ENCODE measurements at regions not wholly inside any gene's neighbourhood (a gene's known extent, or its start where the extent isn't known, plus 50 kb on each side); places are given as distances from the start of the nearest gene placed in this dataset.
"Not testable (repeated sequence)": the region's sequence is repeated elsewhere in the genome, so short reads cannot be mapped to it uniquely, and the experiment has no call there.

DNA sequence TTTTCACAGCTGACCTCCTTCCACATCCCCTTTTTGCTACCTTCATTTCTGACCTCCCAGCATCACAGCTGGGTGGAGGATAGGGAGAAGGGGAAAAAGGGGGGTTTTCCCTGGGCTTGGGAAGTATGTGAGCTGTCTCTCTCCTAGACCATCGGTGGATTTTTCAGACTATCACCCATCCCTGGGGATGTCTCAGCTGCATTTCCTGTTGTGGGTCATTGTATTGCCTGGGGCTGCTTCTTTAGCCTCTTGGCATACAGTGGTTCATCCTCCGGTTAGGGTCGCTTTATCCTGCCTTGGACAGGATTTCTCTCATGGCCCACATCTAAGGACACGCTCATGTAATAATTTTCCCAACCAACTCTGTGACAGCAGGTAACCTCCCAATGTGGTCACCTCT, 142.5 kb upstream of the ARG1 start:
- no peak for DNase-seq

DNA sequence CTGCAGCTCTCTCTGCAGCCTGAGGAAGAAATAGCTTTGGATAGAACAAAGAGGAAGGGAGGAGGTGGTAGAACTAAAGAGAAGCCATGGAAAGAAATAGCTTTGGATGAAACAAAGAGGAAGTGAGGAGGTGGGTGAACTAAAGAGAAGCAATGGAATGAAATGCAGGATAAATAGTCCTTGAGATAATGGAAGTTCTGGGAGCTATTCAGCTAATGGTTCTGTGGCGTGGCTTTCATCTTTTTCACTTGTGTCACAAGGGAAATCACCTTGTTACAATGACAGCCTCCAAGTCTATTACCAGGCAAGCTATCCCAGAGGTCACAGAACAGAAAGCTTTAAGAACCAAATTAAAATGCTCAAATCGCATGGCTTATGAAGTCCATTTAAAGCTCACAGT, 141.3 kb upstream of the ARG1 start:
- DNase-seq, result no peak

DNA sequence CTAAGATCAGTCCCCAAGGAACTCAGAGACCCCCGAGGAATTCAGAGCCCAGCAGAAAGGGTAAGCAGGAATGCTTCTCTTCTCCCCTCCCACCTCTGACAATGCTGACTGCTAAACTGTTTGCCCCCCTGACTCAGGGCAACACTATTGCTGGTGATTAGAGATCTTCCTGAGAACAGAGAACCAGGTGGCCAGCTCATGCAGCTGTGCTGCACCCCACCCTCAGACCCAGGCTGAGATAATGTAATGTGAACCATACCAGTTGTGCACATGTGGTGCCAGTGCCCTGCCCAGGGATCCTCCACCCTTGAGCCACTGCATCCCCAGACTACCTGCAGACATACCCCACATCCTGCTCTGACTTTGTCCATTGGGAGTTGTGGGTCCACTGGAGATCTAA, 139.1 kb upstream of the ARG1 start:
- DNase-seq, result no peak

DNA sequence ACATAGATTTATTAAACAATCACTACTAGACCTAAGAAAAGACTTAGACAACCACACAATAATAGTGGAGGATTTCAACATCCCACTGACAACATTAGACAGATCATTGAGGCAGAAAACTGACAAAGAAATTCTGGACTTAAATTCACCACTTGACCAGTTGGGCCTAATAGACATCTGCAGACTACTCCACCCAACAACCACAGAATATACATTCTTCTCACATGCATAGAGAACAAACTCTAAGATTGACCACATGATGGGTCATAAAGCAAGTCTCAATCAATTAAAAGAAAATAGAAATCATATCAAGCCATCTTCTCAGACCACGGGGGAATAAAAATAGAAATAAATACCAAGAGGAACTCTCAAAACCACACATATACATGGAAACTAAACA, 136.7 kb upstream of the ARG1 start:
- DNase-seq, result no peak

DNA sequence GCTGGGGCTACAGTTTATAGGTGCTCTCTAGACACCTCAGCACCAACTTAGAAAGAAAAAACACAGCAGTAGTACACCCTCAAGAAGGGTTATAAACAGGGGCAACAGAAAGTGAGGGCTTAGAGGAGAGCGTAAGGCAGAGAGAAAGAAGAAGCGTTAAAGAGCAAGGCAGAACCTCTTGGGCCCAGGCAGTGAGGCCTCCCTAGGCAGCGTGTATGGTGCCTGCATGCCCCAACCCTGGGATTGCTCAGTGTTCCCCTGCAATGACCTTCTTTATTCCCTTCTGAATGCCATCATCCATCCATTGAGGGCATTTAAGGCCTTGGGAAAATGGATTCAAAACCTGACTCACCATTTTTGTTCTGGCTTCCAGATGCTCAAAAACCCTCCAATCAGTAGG, 130.0 kb upstream of the ARG1 start:
- no peak for DNase-seq

DNA sequence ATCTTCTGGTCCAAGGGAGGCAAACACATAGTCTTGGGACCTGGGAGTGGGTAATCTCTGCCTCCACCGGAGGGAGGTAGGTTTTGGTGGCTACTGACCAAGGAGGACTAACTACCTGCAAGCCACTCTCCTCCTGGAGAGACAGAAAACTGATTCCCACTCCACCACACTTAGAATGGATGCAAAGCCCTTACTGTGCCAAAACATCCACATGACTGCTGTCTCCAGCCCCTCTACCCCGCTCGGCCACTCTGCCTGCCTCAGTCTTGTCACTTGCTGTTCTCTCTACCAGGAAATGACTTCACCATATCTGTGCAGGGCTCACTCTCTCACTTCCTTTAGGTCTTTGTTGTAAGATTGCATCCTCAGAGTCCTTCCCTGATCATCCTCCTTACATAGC, 129.5 kb upstream of the ARG1 start:
- DNase-seq, result no peak

DNA sequence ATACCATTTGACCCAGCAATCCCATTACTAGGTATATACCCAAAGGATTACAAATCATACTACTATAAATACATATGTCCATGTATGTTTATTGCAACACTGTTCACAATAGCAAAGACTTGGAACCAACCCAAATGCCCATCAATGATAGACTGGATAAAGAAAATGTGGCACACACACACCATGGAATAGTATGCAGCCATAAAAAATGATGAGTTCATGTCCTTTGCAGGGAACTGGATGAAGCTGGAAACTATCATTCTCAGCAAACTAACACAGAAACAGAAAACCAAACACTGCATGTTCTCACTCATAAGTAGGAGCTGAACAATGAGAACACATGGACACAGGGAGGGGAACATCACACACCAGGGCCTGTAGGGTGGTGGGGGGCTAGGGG, 127.7 kb upstream of the ARG1 start:
- DNase-seq, result not testable (repeated sequence)

DNA sequence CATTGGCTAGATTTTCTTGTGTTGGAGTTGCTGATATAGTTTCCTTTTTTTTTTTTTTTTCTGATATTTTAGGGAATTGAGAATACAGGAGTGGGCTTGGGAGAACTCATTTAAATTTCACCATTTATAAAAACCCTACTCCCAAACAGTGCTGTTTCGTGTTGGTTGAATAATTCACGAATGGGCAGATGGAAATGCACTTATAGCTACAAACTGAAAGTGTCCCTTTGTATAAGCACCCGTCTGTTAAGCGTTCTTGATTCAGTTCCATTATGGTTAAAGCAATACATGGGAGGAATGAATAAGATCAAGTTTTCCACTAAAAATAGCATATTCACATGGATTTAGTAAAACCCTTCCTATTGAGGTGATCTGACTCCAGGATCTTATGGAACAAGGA, 122.2 kb upstream of the ARG1 start:
- no peak for DNase-seq

DNA sequence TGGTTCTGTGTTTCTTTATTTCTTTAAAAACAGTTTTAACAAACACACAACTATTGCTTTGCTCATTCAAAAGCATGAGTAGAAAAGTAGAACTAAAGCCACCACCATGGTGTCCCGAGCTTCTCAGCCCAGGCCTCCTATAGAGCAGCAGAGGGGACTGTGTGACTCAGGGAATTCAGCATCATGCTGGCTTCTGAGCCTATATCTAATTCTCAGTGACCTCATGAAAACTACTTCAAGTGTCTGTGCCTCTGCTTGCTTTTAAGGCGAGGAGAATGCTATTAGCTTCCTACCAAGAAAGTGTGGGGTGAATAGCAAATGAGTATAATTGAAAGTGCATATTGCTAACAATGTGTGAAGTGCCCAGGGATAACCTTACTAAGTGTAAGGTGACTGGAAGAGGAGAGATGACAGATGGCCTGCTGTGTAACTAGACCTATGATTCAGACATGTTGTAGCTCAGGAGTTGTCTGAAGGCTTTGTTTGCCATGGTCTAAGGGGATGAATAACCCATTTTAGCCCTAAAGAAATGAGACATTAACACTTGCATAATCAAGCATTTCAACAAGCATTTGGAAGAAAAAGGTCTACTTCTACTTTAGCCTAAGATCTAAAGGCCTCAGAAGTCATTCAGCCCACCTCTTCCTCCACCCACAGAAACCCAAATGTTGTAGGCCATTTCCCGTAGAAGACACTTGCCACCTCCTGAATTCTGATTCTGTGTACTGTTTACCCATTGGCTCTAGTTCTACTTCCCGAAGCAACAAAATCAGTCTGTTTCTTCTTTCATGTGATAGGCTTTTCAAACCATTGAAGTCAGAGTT, 121.5 kb upstream of the ARG1 start:
- DNase-seq, result no peak

DNA sequence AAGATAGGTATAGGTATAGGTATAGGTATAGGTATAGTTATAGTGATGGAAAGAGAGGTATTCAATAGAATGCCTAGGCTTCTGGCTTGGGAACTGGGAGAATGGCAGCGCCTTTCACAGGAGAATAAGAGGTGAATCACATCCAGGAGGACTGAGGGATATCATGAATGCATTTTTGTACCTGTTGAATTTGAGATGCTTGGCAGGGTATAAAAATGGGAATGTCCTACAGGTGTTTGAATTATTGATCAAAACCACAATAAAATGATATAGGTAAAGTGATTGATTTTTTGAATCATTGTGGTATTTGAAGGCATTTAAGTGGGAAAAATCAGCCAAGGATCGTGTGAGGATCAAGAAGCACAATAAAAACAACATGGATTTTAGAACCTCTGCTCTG, 119.2 kb upstream of the ARG1 start:
- no peak for DNase-seq

DNA sequence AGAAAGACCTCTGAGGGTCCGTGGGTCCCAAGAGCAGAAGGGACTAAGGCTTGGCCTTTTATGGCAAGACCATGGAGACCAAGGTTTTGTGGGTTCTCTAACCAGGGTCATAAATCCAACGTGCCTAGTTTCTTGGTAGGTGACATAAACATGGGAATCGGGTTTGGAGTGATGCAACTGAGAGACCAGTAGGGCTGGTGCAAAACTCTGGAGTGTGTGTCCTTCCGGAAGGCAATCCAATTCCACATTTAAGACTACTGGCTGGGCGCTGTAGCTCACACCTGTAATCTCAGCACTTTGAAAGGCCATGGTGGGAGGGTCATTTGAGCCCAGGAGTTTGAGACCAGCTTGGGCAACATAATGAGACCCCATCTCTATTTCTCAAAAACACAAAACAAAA, 116.5 kb upstream of the ARG1 start:
- DNase-seq, result no peak

DNA sequence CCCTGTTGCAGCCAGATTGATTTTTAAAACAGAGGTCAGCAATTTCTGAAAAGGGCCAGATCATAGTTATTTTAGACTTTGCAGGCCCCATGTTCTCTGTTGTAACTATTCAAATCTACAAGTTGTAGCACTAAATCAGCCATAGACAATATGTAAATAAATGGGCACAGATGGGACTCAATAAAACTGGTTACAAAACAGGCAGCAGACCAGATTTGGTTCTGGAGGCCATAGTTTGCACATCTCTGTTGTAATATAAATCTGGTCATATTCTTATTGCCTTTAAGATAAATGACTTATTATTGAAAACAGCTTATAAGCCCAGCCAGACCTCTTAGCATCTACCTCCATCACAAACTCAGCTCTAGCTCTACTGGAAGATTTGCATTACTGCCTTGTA, 114.0 kb upstream of the ARG1 start:
- no peak for DNase-seq

DNA sequence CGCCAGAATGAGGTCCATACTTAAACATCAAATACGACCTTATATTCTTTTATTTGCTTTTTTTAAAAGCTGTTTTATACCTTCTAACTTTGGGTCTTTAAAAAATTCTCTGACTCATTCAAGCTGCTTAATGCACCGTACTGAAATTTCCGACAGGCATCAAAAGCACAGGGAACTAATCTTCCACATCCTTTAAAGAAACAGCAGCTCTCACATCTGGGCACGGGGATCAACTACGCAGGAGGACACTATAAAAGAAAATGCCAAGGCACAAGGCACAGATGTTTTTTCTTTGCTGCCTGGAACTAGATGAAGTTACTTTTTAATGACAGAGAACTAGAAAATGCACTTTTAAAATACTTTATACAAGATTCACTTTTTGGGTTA, 112.4 kb upstream of the ARG1 start:
- no peak for DNase-seq

DNA sequence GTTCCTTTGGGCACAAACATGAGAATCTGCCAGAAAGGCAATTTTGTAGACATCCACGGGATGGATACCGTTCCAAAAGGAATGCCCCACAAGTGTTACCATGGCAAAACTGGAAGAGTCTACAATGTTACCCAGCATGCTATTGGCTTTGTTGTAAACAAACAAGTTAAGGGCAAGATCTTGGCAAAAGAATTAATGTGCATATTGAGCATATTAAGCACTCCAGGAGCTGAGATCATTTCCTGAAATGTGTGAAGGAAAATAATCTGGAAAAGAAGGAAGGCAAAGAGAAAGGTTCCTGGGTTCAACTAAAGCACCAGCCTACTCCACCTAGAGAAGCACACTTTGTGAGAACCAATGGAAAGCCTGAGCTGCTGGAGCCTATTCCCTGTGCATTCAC, 103.9 kb upstream of the ARG1 start:
- DNase-seq, result no peak

DNA sequence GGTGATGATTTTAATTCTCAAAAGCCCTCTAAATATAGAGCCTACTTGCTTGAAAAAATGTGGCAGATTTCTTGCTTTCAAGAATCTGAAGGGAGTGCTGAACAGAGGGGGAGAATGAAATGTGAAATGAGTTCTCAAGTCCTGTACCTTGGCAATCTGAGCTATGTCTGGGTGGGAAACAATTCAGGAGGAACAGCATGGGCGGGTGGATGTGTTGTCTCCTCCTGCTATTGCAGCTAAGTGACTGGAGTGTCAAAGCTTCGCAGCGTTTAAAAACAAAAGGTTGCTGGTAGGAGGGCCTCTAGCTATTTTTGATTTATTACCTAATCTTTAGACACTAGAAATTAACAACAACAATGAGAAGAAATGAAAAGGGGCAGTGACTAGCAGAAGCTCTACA, 102.5 kb upstream of the ARG1 start:
- peak; percentile 53 for DNase-seq

DNA sequence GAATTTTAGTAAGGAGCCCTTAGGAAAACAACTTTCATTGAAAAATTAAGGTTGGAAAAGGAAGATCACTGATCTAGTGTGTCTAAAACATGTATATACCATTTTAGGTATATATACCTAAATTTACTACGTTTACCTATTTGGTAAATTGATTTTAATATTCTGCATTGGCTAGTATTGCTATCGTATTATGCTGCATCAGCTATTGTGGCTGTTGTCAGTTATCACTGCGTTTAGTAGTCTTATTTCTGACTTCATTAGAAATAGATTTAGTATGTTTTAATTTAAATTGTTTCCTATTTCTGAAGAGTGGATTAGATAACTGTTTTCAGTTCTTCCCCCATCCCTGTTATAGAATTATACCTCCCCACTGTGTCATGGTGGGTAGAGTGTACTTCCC, 101.7 kb upstream of the ARG1 start:
- no peak for DNase-seq

DNA sequence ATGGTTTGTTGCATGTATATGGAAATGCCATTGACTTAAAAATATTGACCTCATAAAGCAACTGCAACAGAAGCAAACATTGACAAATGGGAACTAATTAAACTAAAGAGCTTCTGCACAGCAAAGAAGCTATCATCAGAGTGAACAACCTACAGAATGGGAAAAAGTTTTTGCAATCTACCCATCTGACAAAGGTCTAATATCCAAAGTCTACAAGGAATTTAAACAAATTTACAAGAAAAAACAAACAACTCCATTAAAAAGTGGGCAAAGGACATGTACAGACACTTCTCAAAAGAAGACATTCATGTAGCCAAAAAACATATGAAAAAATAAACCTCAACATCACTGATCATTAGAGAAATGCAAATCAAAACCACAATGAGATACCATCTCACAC, 99.7 kb upstream of the ARG1 start:
- DNase-seq, result not testable (repeated sequence)

DNA sequence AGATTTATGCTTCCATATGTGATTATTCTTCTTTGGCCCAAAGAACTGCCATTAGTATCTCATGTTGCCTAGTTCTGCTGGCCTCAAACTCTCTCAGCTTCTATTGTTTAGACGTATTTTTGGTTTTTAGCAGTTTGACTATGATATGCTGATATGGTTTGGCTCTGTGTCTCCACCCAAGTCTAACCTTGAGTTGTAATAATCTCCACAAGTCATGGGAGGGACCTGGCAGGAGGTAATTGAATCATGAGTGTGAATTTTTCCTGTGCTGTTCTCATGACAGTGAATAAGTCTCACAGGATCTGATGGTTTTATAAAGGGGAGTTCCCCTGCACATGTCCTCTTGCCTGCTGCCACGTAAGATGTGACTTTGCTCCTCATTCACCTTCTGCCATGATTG, 96.7 kb upstream of the ARG1 start:
- no peak for DNase-seq

DNA sequence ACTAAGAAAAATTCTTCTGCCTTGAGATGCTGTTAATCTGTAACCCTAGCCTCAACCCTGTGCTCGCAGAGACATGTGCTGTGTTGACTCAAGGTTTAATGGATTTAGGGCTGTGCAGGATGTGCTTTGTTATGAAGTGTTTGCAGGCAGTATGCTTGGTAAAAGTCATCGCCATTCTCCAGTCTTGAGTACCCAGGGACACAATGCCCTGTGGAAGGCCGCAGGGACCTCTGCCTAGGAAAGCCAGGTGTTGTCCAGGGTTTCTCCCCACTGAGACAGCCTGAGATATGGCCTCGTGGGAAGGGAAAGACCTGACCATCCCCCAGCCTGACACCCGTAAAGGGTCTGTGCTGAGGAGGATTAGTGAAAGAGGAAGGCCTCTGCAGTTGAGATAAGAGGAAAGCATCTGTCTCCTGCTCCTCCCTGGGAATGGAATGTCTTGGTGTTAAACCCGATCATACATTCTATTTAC, 94.2 kb upstream of the ARG1 start:
- peak; percentile 69 for DNase-seq

DNA sequence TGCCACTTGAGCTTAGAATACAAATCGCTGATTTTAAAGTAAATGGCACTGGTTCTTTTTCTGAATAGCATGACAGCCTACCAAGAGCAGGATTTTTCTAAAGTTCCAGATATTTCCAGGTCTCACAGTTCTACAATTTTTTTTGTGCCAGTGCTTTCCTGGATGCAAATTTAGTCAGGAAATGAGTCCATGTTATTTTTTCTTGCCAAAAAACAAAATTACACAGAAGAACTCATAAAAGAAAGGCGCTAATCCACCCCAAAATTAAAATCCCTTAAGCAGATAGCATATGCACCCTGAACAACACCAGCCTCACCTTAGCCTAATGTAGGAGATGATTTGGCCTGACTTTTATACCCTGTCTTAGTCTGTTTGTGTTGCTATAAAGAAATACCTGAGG, 86.4 kb upstream of the ARG1 start:
- DNase-seq, result no peak

DNA sequence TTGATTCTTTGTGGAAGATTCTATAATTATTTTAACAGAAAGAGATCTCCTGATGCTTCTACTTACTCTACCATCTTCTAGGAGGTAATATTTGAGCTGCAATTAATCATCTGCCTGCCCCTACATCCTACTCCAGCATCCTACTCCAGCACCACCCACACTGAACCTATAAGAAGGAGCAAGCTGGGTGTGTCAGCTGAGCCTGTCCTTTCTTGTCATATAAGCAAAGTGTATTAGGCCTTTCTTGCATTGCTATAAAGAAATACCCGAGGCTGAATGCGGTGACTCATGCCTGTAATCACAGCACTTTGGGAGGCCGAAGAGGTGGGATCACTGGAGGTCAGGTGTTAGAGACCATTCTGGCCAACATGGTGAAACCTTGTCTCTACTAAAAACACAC, 84.2 kb upstream of the ARG1 start:
- no peak for DNase-seq

DNA sequence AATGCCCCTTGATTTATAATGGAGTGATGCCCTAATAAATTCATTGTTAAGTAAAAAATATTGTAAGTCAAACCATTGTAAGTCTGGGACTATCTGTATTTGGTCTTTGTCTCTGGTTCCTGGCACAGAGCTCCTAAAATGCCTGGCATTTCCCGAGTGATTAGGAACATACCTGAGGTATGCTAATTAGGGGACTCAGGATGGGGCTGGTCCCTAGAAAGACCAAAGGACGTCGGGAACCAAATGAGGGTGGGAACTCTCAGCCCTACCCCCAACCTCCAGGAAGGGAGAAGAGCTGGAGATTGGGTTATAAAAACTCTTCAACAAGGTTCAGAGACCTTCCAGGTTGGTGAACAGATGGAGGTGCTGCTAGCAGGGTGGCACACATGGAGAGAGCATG, 82.6 kb upstream of the ARG1 start:
- no peak for DNase-seq

DNA sequence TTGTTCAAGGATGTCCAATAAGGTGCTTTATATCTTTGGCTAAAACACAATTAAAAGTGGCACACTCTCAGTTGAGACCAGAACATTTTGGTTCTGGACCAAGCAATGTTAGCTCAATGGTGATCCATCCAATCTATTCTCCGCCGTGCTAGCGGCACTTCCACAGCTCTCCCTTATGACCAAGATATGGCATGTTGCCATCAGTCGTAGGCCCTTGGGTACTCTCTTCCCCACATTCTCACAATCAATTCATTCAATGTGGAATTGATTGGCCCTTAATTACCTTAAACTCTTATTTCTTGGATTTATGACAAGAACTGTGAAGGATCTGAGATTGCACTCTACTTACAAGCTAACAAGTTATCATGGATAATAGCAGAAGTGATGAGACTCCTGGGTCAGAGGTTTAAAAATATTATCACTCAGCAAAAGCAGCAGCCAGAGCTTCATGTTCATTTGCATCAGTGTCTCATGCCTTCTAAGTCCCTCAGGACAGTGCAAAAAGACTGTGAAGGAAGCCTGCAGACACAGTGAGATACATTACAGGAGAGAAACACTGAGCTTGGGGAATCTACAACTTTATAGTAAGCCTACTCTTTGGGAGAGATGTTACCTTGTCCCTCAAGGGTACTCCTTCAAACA, 80.0 kb upstream of the ARG1 start:
- no peak for DNase-seq

DNA sequence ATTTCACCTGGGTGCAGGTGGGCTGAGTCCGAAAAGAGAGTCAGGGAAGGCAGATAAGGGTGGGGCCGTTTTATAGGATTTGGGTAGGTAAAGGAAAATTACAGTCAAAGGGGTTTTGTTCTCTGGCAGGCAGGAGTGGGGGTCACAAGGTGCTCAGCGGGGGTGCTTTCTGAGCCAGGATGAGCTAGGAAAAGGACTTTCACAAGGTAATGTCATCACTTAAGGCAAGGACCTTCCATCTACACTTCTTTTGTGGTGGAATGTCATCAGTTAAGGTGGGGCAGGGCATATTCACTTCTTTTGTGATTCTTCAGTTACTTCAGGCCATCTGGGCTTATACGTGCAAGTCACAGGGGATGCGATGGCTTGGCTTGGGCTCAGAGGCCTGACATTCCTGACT, 68.6 kb upstream of the ARG1 start:
- not testable (repeated sequence) for DNase-seq

DNA sequence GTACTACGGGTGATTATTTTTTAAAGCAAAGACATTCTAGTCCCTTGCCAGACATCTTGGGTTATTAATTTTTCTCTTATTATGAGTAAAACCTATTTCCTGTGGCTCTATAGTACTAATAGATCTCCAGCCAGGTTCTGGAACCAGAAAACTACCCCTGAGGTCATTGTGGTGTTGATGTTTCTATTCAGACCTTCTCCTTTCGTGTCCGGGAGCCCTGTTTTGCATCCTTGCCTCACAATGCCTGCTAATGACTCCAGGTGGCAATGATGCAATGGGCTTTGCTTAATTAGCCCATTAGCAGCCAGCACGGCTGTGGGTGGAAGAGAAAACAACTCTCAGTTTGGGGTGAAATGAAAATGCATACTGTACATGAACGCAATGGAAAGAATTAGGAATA, 62.9 kb upstream of the ARG1 start:
- peak; percentile 99 for DNase-seq

All from NCI-H146 (cell line).